IMR-90 (cell line): ENCODE measurements at regions not wholly inside any gene's neighbourhood (a gene's known extent, or its start where the extent isn't known, plus 50 kb on each side); places are given as distances from the start of the nearest gene placed in this dataset.

Experiments used
- ATAC-seq: fragments of 200-7000 bp; cut with Tn5 transposase; 2 replicates; pipeline ENCODE4 v1.9.1; 2020; ENCODE audit warnings: low read depth, mild to moderate bottlenecking, moderate library complexity
- BruUV-seq: library from RNA; stranded (reverse); fragments of 400-500 nt; replicated peaks from 2 replicates; lab custom pipeline; 2021; lab: Mats Ljungman, UMichigan
- CTCF ChIA-PET: fragments of 300-600 bp; formaldehyde crosslinking; extraction: SDS; loops from one replicate; lab custom pipeline; 2021; ENCODE audit warnings: antibody characterized with exemption; lab: Yijun Ruan, JAX
- POLR2A ChIA-PET: fragments of 300-600 bp; sonication (Branson Sonifier 250); formaldehyde crosslinking; loops from one replicate; lab custom pipeline; 2022; ENCODE audit warnings: antibody characterized with exemption; ENCODE audit not compliant: unreplicated experiment; lab: Charles Lee
- DNase-seq: peaks from one replicate; pipeline ENCODE4 v3.0.0; 2013
- H2AFZ ChIP-seq: replicated peaks from 2 replicates; pipeline ENCODE3; 2013; ENCODE audit warnings: low read length, mild to moderate bottlenecking; ENCODE audit not compliant: poor library complexity
- H2AK5ac ChIP-seq: 2 replicates; pipeline ENCODE4 v1.6.1; 2013; ENCODE audit warnings: low read depth, low read length, inconsistent platforms
- H2AK9ac ChIP-seq: replicated peaks from 2 replicates; pipeline ENCODE3; 2013; ENCODE audit warnings: mild to moderate bottlenecking, low read depth, low read length, moderate library complexity; ENCODE audit not compliant: poor library complexity
- H2BK120ac ChIP-seq: 2 replicates; pipeline ENCODE4 v1.6.1; 2013; ENCODE audit warnings: low read depth, low read length, inconsistent platforms
- H2BK15ac ChIP-seq: 3 replicates; pipeline ENCODE4 v1.6.1; 2013; ENCODE audit warnings: low read depth, low read length, inconsistent platforms
- H2BK20ac ChIP-seq: 2 replicates; pipeline ENCODE4 v1.6.1; 2013; ENCODE audit warnings: low read depth, mild to moderate bottlenecking, inconsistent platforms, low read length, moderate library complexity
- H2BK5ac ChIP-seq: 2 replicates; pipeline ENCODE4 v1.6.1; 2013; ENCODE audit warnings: mild to moderate bottlenecking, low read depth, low read length, inconsistent platforms; ENCODE audit not compliant: poor library complexity, severe bottlenecking
- H3K14ac ChIP-seq: replicated peaks from 2 replicates; pipeline ENCODE4 v1.6.1; 2013; ENCODE audit warnings: low read depth, low read length, inconsistent platforms
- H3K18ac ChIP-seq: 2 replicates; pipeline ENCODE4 v1.6.1; 2013; ENCODE audit warnings: low read depth, low read length, control low read depth
- H3K23ac ChIP-seq: 2 replicates; pipeline ENCODE4 v1.6.1; 2013; ENCODE audit warnings: low read depth, low read length, inconsistent platforms
- H3K27ac ChIP-seq: 2 replicates; pipeline ENCODE4 v1.5.1; 2013; ENCODE audit warnings: mild to moderate bottlenecking, control low read depth, low read length; ENCODE audit not compliant: insufficient read depth
- H3K27me3 ChIP-seq: 2 replicates; pipeline ENCODE4 v1.6.1; 2013; ENCODE audit warnings: low read length; ENCODE audit not compliant: control insufficient read depth, insufficient read depth
- H3K36me3 ChIP-seq: 2 replicates; pipeline ENCODE4 v1.6.1; 2013; ENCODE audit warnings: low read length, mixed read lengths; ENCODE audit not compliant: control insufficient read depth, insufficient read depth
- H3K4ac ChIP-seq: 2 replicates; pipeline ENCODE4 v1.6.1; 2013; ENCODE audit warnings: low read depth, low read length, inconsistent platforms
- H3K4me1 ChIP-seq: 2 replicates; pipeline ENCODE4 v1.6.1; 2013; ENCODE audit warnings: low read length, mixed read lengths; ENCODE audit not compliant: control insufficient read depth, insufficient read depth
- H3K4me2 ChIP-seq: 2 replicates; pipeline ENCODE4 v1.6.1; 2013; ENCODE audit warnings: low read depth, mild to moderate bottlenecking, control low read depth, low read length, moderate library complexity
- H3K4me3 ChIP-seq: 2 replicates; pipeline ENCODE4 v1.5.1; 2013; ENCODE audit warnings: low read depth, mild to moderate bottlenecking, control low read depth, low read length, moderate library complexity; ENCODE audit not compliant: insufficient read depth
- H3K56ac ChIP-seq: 2 replicates; pipeline ENCODE4 v1.6.1; 2013; ENCODE audit warnings: low read length, inconsistent platforms; ENCODE audit not compliant: insufficient read depth; ENCODE audit errors: extremely low read depth
- H3K79me1 ChIP-seq, 2 experiments: 2 replicates each; pipeline ENCODE4 v1.6.1; 2013; ENCODE audit warnings: low read length in 2 of 2, inconsistent platforms in 1 of 2, low read depth in 1 of 2
- H3K9ac ChIP-seq: 2 replicates; pipeline ENCODE4 v1.6.1; 2013; ENCODE audit warnings: low read depth, low read length, control low read depth
- H3K9me1 ChIP-seq: 2 replicates; pipeline ENCODE4 v1.6.1; 2013; ENCODE audit warnings: low read length, inconsistent platforms; ENCODE audit not compliant: insufficient read depth
- H3K9me3 ChIP-seq: 2 replicates; pipeline ENCODE4 v1.6.1; 2013; ENCODE audit warnings: low read length; ENCODE audit not compliant: control insufficient read depth, insufficient read depth
- H4K20me1 ChIP-seq: 2 replicates; pipeline ENCODE4 v1.6.1; 2013; ENCODE audit warnings: low read length, inconsistent platforms; ENCODE audit not compliant: insufficient read depth
- H4K5ac ChIP-seq: 2 replicates; pipeline ENCODE4 v1.6.1; 2013; ENCODE audit warnings: mild to moderate bottlenecking, low read depth, low read length, control low read depth
- H4K8ac ChIP-seq, 2 experiments: 2 replicates each; pipeline ENCODE4 v1.6.1; 2013; ENCODE audit warnings: low read depth in 2 of 2, low read length in 2 of 2, control low read depth in 1 of 2, inconsistent platforms in 1 of 2
- H4K91ac ChIP-seq: 2 replicates; pipeline ENCODE4 v1.6.1; 2013; ENCODE audit warnings: low read depth, low read length, inconsistent platforms; ENCODE audit not compliant: insufficient read depth
- CHD1 ChIP-seq: IDR thresholded peaks from 2 replicates; pipeline ENCODE4 v1.6.1; 2012; ENCODE audit warnings: low read depth, low read length, improper control_type of control experiment
- CTCF ChIP-seq: conservative IDR thresholded peaks from 2 replicates; pipeline ENCODE4 v1.5.1; 2012; ENCODE audit warnings: mild to moderate bottlenecking, low read depth, low read length, improper control_type of control experiment
- FOS ChIP-seq: fragments of 150-350 bp; IDR thresholded peaks from 2 replicates; pipeline ENCODE4 v1.6.1; 2016; ENCODE audit warnings: low read depth, low read length
- MAFK ChIP-seq: IDR thresholded peaks from 2 replicates; pipeline ENCODE4 v1.6.1; 2012; ENCODE audit warnings: low read depth, low read length, improper control_type of control experiment
- MXI1 ChIP-seq: IDR thresholded peaks from 2 replicates; pipeline ENCODE4 v1.6.1; 2012; ENCODE audit warnings: low read depth, mild to moderate bottlenecking, low read length, moderate library complexity, borderline replicate concordance
- NFE2L2 ChIP-seq: fragments of 150-350 bp; IDR thresholded peaks from 2 replicates; pipeline ENCODE4 v1.6.1; 2016; ENCODE audit warnings: low read depth, mild to moderate bottlenecking, low read length
- POLR2A ChIP-seq: IDR thresholded peaks from 2 replicates; pipeline ENCODE4 v1.6.1; 2012; ENCODE audit warnings: mild to moderate bottlenecking, low read depth, low read length
- RFX5 ChIP-seq: IDR thresholded peaks from 2 replicates; pipeline ENCODE4 v1.8.0; 2012; ENCODE audit warnings: low read depth, mild to moderate bottlenecking, low read length, moderate library complexity
- WGBS, 2 experiments: methylation state at CpG; one replicate each; pipeline versions ENCODE4 v1.1.5 to v1.1.7; 2013; ENCODE audit warnings: missing lambda C conversion rate in 2 of 2; ENCODE audit not compliant: insufficient read length in 1 of 2; ENCODE audit errors: extremely low coverage in 2 of 2; 5-methylcytosine and 5-hydroxymethylcytosine counted together
- dilution Hi-C: fragments of 300-500 bp; cut with HindIII; formaldehyde crosslinking; loops from one replicate; pipeline ENCODE4 v1.14.3; 2018; ENCODE audit warnings: low sequenced_read_pairs; ENCODE audit not compliant: unreplicated experiment
- in situ Hi-C: fragments of 300-500 bp; cut with MboI; formaldehyde crosslinking; loops from 3 replicates; pipeline ENCODE4 v1.14.3; 2019; ENCODE audit warnings: low sequenced_read_pairs, inconsistent platforms, mixed read lengths
- intact Hi-C: fragments of 100-400 bp; cut with micrococcal nuclease; formaldehyde crosslinking; loops from 2 replicates; pipeline ENCODE4 v1.10.0; 2022
- TF ChIP-seq, protein P1 (sequence below): fragments of 150-350 bp; IDR thresholded peaks from 2 replicates; pipeline ENCODE4 v1.6.1; 2017; ENCODE audit warnings: mild to moderate bottlenecking, antibody characterized with exemption, low read length, low read depth

GRCh38 chr18:38826247-38826646, 1260.6 kb upstream of the CELF4 start:
- Histone ChIP-seq H3K4me1 (no peaks in the 10 kb centered on the region), H3K18ac (no peak overlapping the region), H3K9ac (no peak overlapping the region), H2BK20ac (no peak overlapping the region), H3K4me3 (no peak overlapping the region), H3K27me3 (no peaks in the 10 kb centered on the region), H2AK5ac (no peak overlapping the region), H3K4me2 (no peak overlapping the region), H4K91ac (no peak overlapping the region), H3K9me1 (no peaks in the 10 kb centered on the region), H3K79me1 (no peaks in the 10 kb centered on the region), H4K8ac (no peak overlapping the region), H4K5ac (no peak overlapping the region), H3K27ac (no peak overlapping the region), H2AK9ac (no peak overlapping the region), H2BK120ac (no peak overlapping the region), H2AFZ (no peak overlapping the region), H4K20me1 (no peaks in the 10 kb centered on the region), H3K23ac (no peak overlapping the region), H3K9me3 (no peaks in the 10 kb centered on the region; the same call in 1 of the 2 replicates), H2BK5ac (no peak overlapping the region), H3K36me3 (no peaks in the 10 kb centered on the region), H2BK15ac (no peak overlapping the region), H3K4ac (no peak overlapping the region), H3K14ac (no peak overlapping the region), H3K56ac (no peak overlapping the region)
- no TSS peak for BruUV-seq
- no CpG with 5 or more reads among the region's 2 CpGs for WGBS, 2 experiments
- CTCF ChIA-PET, result interaction anchor here (0.6 kb wide), 1 partner anchor 17 kb away, joined by 3 read pairs; no protein-coding TSS in a partner anchor
- in situ Hi-C loops (no loop called here), dilution Hi-C loops (no loop called here), intact Hi-C loops (no loop called here)
- TF ChIP-seq NFE2L2, result no peak
- TF ChIP-seq MAFK, result peak; percentile 56
- no peak for TF ChIP-seq CHD1
- TF ChIP-seq, protein P1, sequence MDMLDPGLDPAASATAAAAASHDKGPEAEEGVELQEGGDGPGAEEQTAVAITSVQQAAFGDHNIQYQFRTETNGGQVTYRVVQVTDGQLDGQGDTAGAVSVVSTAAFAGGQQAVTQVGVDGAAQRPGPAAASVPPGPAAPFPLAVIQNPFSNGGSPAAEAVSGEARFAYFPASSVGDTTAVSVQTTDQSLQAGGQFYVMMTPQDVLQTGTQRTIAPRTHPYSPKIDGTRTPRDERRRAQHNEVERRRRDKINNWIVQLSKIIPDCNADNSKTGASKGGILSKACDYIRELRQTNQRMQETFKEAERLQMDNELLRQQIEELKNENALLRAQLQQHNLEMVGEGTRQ, result no peak
- no peak for TF ChIP-seq FOS
- TF ChIP-seq CTCF, result no peak
- TF ChIP-seq MXI1, result no peak
- TF ChIP-seq RFX5, result no peak
- TF ChIP-seq POLR2A, result no peak
- POLR2A ChIA-PET, result no interaction called here
- no peak for ATAC-seq
- no peak for DNase-seq
